Body of pancreas (tissue), 4 donors: ENCODE measurements at regions not wholly inside any gene's neighbourhood (a gene's known extent, or its start where the extent isn't known, plus 50 kb on each side); places are given as distances from the start of the nearest gene placed in this dataset.

Source experiments
- POLR2A ChIP-seq, 3 donors: fragments of 450-650 bp; IDR thresholded peaks; one replicate each; pipeline ENCODE4 v1.6.1; 2016; ENCODE audit warnings: antibody characterized with exemption in 3 of 3, mild to moderate bottlenecking in 2 of 3
- TF ChIP-seq, protein P1 (sequence below), 7 experiments: fragments of 450-650 bp in 4 of 7; fragments of 200-600 bp in 3 of 7; sonication (generic) in 3 of 7; IDR thresholded peaks; one replicate each; pipeline ENCODE4 v1.5.1; 2016 to 2019; ENCODE audit warnings: antibody characterized with exemption in 7 of 7

DNA sequence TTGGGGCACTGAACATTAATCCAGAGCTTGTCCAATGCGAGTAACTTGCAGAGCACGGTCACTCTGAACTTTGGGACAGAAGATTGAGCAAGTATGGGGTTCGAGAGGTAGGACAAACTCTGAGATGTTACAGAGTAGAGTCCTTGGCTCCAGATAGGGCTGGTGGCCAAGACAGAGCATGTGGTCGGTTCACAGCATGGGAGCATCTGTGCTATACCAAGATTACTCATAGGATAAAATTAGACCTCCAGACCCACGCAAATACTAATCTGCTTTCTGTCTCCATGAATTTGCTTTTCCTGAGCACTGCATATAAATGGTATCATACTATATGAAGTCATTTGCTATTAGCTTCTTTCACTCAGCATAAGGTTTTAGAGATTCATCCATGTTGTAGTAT lies 93.4 kb upstream of the TBX5 start:
- no peak for TF ChIP-seq POLR2A (IDR thresholded peaks at IDR 0.05)
- TF ChIP-seq, protein P1, sequence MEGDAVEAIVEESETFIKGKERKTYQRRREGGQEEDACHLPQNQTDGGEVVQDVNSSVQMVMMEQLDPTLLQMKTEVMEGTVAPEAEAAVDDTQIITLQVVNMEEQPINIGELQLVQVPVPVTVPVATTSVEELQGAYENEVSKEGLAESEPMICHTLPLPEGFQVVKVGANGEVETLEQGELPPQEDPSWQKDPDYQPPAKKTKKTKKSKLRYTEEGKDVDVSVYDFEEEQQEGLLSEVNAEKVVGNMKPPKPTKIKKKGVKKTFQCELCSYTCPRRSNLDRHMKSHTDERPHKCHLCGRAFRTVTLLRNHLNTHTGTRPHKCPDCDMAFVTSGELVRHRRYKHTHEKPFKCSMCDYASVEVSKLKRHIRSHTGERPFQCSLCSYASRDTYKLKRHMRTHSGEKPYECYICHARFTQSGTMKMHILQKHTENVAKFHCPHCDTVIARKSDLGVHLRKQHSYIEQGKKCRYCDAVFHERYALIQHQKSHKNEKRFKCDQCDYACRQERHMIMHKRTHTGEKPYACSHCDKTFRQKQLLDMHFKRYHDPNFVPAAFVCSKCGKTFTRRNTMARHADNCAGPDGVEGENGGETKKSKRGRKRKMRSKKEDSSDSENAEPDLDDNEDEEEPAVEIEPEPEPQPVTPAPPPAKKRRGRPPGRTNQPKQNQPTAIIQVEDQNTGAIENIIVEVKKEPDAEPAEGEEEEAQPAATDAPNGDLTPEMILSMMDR (IDR thresholded peaks at IDR 0.05), result no peak
